ENCODE measurements at regions not wholly inside any gene's neighbourhood (a gene's known extent, or its start where the extent isn't known, plus 50 kb on each side); places are given as distances from the start of the nearest gene placed in this dataset.

- TF ChIP-seq RAD21 (IDR thresholded peaks at IDR 0.05; ENCODE audit: low read length) (no peak), POLR2A (IDR thresholded peaks at IDR 0.05; ENCODE audit: low read depth, low read length) (no peak), CTCF (conservative IDR thresholded peaks at IDR 0.05; ENCODE audit: low read depth, low read length) (no peak), MAFK (IDR thresholded peaks at IDR 0.05; ENCODE audit: low read depth, low read length) (no peak), MXI1 (IDR thresholded peaks at IDR 0.05; ENCODE audit: borderline replicate concordance, low read depth, low read length) (no peak), RFX5 (IDR thresholded peaks at IDR 0.05; ENCODE audit: low read depth, low read length) (no peak)
- TF ChIP-seq, protein P1, sequence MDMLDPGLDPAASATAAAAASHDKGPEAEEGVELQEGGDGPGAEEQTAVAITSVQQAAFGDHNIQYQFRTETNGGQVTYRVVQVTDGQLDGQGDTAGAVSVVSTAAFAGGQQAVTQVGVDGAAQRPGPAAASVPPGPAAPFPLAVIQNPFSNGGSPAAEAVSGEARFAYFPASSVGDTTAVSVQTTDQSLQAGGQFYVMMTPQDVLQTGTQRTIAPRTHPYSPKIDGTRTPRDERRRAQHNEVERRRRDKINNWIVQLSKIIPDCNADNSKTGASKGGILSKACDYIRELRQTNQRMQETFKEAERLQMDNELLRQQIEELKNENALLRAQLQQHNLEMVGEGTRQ (IDR thresholded peaks at IDR 0.05; ENCODE audit: low read depth, low read length), result no peak
These were observed 98.2 kb downstream of the GLRX3 start for GRCh38 chr10:130234171-130234965.
